Nephron (organoid): ENCODE measurements at regions not wholly inside any gene's neighbourhood (a gene's known extent, or its start where the extent isn't known, plus 50 kb on each side); places are given as distances from the start of the nearest gene placed in this dataset.

ENCODE experiments used
- H3K27ac Mint-ChIP-seq, 3 experiments: 2 replicates each; pipeline ENCODE4 v1.8.0; 2020; ENCODE audit warnings: mixed read lengths in 3 of 3, mild to moderate bottlenecking in 2 of 3, moderate library complexity in 1 of 3
- H3K27me3 Mint-ChIP-seq: 2 replicates; pipeline ENCODE4 v1.8.0; 2021; ENCODE audit warnings: low read depth, mild to moderate bottlenecking, moderate library complexity, mixed read lengths
- H3K36me3 Mint-ChIP-seq: 2 replicates; pipeline ENCODE4 v1.8.0; 2020; ENCODE audit warnings: low read depth, mixed read lengths
- H3K4me1 Mint-ChIP-seq: 2 replicates; pipeline ENCODE4 v1.8.0; 2020; ENCODE audit warnings: mixed read lengths
- H3K4me3 Mint-ChIP-seq, 3 experiments: 2 replicates each; pipeline ENCODE4 v1.8.0; 2020; ENCODE audit warnings: mild to moderate bottlenecking in 3 of 3, mixed read lengths in 3 of 3, moderate library complexity in 2 of 3
- H3K9me3 Mint-ChIP-seq: 2 replicates; pipeline ENCODE4 v1.8.0; 2020; ENCODE audit warnings: mixed read lengths
- CTCF ChIP-seq, 3 experiments: fragments of 200-600 bp; sonication (generic); IDR thresholded peaks; one replicate each; pipeline ENCODE4 v1.5.0; 2021; ENCODE audit warnings: antibody characterized with exemption in 3 of 3; ENCODE audit not compliant: unreplicated experiment in 3 of 3

- Mint-ChIP-seq H3K36me3 (peaks cover 26% of the 10 kb centered on the region), H3K9me3 (no peaks in the 10 kb centered on the region), H3K4me3 (no peak overlapping the region), H3K4me1 (peaks cover 4% of the 10 kb centered on the region), H3K27me3 (no peaks in the 10 kb centered on the region), H3K27ac (no peak overlapping the region)
- TF ChIP-seq CTCF (IDR thresholded peaks at IDR 0.05; ENCODE audit: unreplicated experiment in 3 of 3): no peak
Observed at GRCh38 chr21:16347223-16347622, 617.4 kb downstream of the USP25 start.

GRCh38 chr21:16353764-16354163 is 624.0 kb downstream of the USP25 start:
- H3K4me1 Mint-ChIP-seq: peaks cover 15% of the 10 kb centered on the region
- H3K9me3 Mint-ChIP-seq: no peaks in the 10 kb centered on the region
- no peaks in the 10 kb centered on the region for H3K27me3 Mint-ChIP-seq
- peak overlapping the region in 2 of 3 experiments; percentile 64 to 85 for H3K27ac Mint-ChIP-seq
- H3K36me3 Mint-ChIP-seq: peaks cover 52% of the 10 kb centered on the region
- no peak for TF ChIP-seq CTCF (IDR thresholded peaks at IDR 0.05; ENCODE audit: unreplicated experiment in 3 of 3)
- no peak overlapping the region for H3K4me3 Mint-ChIP-seq

GRCh38 chr21:16357994-16358393 is 628.2 kb downstream of the USP25 start:
- H3K4me3 Mint-ChIP-seq: no peak overlapping the region
- peaks cover 18% of the 10 kb centered on the region for H3K4me1 Mint-ChIP-seq
- peaks cover 8% of the 10 kb centered on the region for H3K9me3 Mint-ChIP-seq
- TF ChIP-seq CTCF (IDR thresholded peaks at IDR 0.05; ENCODE audit: unreplicated experiment in 3 of 3): no peak
- H3K27me3 Mint-ChIP-seq: no peaks in the 10 kb centered on the region
- peak overlapping the region; percentile 21 to 64 (median 43) for H3K27ac Mint-ChIP-seq
- H3K36me3 Mint-ChIP-seq: peaks cover 34% of the 10 kb centered on the region

GRCh38 chr21:16358784-16359183 is 629.0 kb downstream of the USP25 start:
- no peak for TF ChIP-seq CTCF (IDR thresholded peaks at IDR 0.05; ENCODE audit: unreplicated experiment in 3 of 3)
- no peak overlapping the region for H3K27ac Mint-ChIP-seq
- peaks cover 8% of the 10 kb centered on the region for H3K9me3 Mint-ChIP-seq
- no peaks in the 10 kb centered on the region for H3K27me3 Mint-ChIP-seq
- H3K4me1 Mint-ChIP-seq: peaks cover 20% of the 10 kb centered on the region
- H3K36me3 Mint-ChIP-seq: peaks cover 33% of the 10 kb centered on the region
- H3K4me3 Mint-ChIP-seq: no peak overlapping the region

GRCh38 chr21:16363100-16363499 is 633.3 kb downstream of the USP25 start:
- H3K27me3 Mint-ChIP-seq: no peaks in the 10 kb centered on the region
- H3K27ac Mint-ChIP-seq: peak overlapping the region in 2 of 3 experiments; percentile 2 to 69
- no peak for TF ChIP-seq CTCF (IDR thresholded peaks at IDR 0.05; ENCODE audit: unreplicated experiment in 3 of 3)
- peaks cover 13% of the 10 kb centered on the region for H3K4me1 Mint-ChIP-seq
- peaks cover 19% of the 10 kb centered on the region for H3K36me3 Mint-ChIP-seq
- H3K9me3 Mint-ChIP-seq: peaks cover 8% of the 10 kb centered on the region
- no peak overlapping the region for H3K4me3 Mint-ChIP-seq

GRCh38 chr21:16363518-16363917 is 633.7 kb downstream of the USP25 start:
- Mint-ChIP-seq H3K27ac (peak overlapping the region; percentile 2 to 69 (median 36)), H3K4me3 (no peak overlapping the region), H3K9me3 (peaks cover 8% of the 10 kb centered on the region), H3K27me3 (no peaks in the 10 kb centered on the region), H3K36me3 (peaks cover 19% of the 10 kb centered on the region), H3K4me1 (peaks cover 13% of the 10 kb centered on the region)
- no peak for TF ChIP-seq CTCF (IDR thresholded peaks at IDR 0.05; ENCODE audit: unreplicated experiment in 3 of 3)
